ENCODE measurements at regions not wholly inside any gene's neighbourhood (a gene's known extent, or its start where the extent isn't known, plus 50 kb on each side); places are given as distances from the start of the nearest gene placed in this dataset.
"Not testable (repeated sequence)": the region's sequence is repeated elsewhere in the genome, so short reads cannot be mapped to it uniquely, and the experiment has no call there.

DNA sequence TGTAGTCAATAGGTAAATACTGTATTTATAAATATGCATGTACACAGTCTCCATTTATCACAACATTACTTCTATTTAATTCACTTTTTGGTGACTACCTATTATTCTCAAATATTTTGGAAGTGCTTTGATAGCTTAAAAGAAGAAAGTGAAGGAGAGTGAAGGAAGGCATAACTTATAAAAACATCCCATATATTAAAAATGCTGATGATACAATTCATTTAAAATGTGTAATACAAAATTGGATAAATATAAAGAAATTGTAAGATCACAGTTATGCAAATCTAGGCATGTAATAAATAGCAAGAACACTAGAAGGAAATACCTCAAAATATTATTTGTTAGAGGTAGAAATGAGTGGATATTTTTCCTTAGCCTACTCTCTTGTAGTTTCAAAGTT, 111.6 kb upstream of the ADTRP start:
- Histone ChIP-seq H3K4me3 (no peak overlapping the region), H3K9me3 (no peaks in the 10 kb centered on the region), H3K4me1 (no peaks in the 10 kb centered on the region), H3K27me3 (no peaks in the 10 kb centered on the region), H3K36me3 (no peaks in the 10 kb centered on the region), H3K27ac (no peak overlapping the region)
- TF ChIP-seq, protein P1, sequence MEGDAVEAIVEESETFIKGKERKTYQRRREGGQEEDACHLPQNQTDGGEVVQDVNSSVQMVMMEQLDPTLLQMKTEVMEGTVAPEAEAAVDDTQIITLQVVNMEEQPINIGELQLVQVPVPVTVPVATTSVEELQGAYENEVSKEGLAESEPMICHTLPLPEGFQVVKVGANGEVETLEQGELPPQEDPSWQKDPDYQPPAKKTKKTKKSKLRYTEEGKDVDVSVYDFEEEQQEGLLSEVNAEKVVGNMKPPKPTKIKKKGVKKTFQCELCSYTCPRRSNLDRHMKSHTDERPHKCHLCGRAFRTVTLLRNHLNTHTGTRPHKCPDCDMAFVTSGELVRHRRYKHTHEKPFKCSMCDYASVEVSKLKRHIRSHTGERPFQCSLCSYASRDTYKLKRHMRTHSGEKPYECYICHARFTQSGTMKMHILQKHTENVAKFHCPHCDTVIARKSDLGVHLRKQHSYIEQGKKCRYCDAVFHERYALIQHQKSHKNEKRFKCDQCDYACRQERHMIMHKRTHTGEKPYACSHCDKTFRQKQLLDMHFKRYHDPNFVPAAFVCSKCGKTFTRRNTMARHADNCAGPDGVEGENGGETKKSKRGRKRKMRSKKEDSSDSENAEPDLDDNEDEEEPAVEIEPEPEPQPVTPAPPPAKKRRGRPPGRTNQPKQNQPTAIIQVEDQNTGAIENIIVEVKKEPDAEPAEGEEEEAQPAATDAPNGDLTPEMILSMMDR (IDR thresholded peaks at IDR 0.05), result no peak
- no peak for TF ChIP-seq POLR2A (IDR thresholded peaks at IDR 0.05)
- no peak for DNase-seq
- intact Hi-C loops (cut with DNase I; ENCODE audit: low total_unique reads), result no loop called here

DNA sequence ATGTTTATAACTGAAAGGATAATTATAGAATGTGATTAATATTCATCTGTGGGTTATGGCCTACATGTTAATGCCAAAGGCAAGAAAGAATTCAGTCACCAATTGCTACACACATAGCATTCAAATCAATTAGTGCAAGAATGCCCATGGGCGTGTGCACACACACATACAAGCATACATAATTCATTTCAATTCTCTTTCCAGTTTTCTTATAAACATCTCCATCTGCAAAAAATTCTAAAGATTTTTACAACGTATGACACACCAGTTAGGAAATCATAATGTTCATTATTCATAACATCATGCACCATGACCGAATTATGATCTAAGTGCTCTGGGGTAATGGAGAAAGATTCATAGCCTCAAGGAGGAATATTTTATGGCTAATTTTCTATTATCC, 111.0 kb upstream of the ADTRP start:
- TF ChIP-seq, protein P1 (IDR thresholded peaks at IDR 0.05), result no peak
- no peak for TF ChIP-seq POLR2A (IDR thresholded peaks at IDR 0.05)
- H3K9me3 ChIP-seq, result no peaks in the 10 kb centered on the region
- no peak overlapping the region for H3K4me3 ChIP-seq
- no peaks in the 10 kb centered on the region for H3K27me3 ChIP-seq
- no peak overlapping the region for H3K27ac ChIP-seq
- no peak for DNase-seq
- no peaks in the 10 kb centered on the region for H3K36me3 ChIP-seq
- no peaks in the 10 kb centered on the region for H3K4me1 ChIP-seq
- intact Hi-C loops (cut with DNase I; ENCODE audit: low total_unique reads), result no loop called here

DNA sequence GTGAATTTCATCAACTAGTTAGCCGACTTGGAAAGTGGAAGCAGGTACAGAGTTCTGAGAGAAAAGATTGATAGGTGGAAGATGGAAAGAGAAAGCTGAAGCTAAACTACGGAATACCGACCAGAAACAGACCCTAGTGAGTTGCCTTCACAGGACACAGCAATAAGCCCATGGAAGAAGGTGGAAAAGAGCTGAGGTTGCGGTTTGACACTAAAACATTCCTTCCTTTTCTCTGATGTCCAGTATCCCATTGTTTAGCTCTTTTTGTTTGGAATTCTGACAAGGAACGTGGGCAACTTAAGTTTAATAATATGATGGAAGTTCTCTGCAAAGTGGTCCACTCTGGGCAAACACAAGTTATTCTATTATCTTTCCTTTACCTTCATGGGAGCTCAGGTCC, 110.1 kb upstream of the ADTRP start:
- no peak overlapping the region for H3K27ac ChIP-seq
- intact Hi-C loops (cut with DNase I; ENCODE audit: low total_unique reads), result no loop called here
- H3K4me3 ChIP-seq, result no peak overlapping the region
- TF ChIP-seq, protein P1 (IDR thresholded peaks at IDR 0.05), result no peak
- TF ChIP-seq POLR2A (IDR thresholded peaks at IDR 0.05), result no peak
- DNase-seq, result no peak
- H3K9me3 ChIP-seq, result no peaks in the 10 kb centered on the region
- H3K27me3 ChIP-seq, result no peaks in the 10 kb centered on the region
- no peaks in the 10 kb centered on the region for H3K36me3 ChIP-seq
- H3K4me1 ChIP-seq, result no peaks in the 10 kb centered on the region

DNA sequence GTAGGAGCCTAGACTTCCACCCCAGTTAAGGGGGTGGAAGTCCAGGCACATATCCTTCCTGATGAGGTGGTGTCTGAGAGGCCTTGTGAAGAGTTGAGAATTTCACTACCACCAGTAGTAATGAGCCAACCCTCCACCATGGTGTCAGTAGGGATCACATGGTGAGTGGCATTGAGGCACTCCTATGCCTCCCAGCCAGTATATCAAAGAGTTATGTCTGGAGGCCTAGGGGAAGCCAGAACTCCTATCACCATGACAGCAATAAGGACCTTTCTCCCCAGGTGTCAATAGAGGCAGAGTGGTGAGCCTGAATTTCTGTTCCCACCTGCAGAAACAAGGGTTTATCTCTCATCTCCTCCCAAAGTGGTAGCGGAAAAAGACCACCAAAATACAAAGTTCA, 106.6 kb upstream of the ADTRP start:
- no peak for DNase-seq
- intact Hi-C loops (cut with DNase I; ENCODE audit: low total_unique reads), result no loop called here
- H3K4me1 ChIP-seq, result no peaks in the 10 kb centered on the region
- H3K27ac ChIP-seq, result no peak overlapping the region
- H3K27me3 ChIP-seq, result no peaks in the 10 kb centered on the region
- TF ChIP-seq, protein P1 (IDR thresholded peaks at IDR 0.05), result no peak
- TF ChIP-seq POLR2A (IDR thresholded peaks at IDR 0.05), result no peak
- no peaks in the 10 kb centered on the region for H3K36me3 ChIP-seq
- H3K9me3 ChIP-seq, result no peaks in the 10 kb centered on the region
- H3K4me3 ChIP-seq, result no peak overlapping the region

DNA sequence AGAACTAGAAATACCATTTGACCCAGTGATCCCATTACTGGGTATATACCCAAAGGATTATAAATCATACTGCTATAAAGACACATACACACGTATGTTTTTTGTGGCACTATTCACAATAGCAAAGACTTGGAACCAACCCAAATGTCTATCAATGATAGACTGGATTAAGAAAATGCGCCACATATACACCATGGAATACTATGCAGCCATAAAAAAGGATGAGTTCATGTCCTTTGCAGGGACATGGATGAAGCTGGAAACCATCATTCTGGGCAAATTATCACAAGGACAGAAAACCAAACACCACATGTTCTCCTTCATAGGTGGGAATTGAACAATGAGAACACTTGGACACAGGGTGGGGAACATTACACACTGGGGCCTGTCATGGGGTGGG, 104.9 kb upstream of the ADTRP start:
- H3K27me3 ChIP-seq; H3K9me3 ChIP-seq; H3K4me1 ChIP-seq; DNase-seq; intact Hi-C loops (cut with DNase I; ENCODE audit: low total_unique reads); H3K4me3 ChIP-seq; H3K36me3 ChIP-seq; H3K27ac ChIP-seq: not testable (repeated sequence)

DNA sequence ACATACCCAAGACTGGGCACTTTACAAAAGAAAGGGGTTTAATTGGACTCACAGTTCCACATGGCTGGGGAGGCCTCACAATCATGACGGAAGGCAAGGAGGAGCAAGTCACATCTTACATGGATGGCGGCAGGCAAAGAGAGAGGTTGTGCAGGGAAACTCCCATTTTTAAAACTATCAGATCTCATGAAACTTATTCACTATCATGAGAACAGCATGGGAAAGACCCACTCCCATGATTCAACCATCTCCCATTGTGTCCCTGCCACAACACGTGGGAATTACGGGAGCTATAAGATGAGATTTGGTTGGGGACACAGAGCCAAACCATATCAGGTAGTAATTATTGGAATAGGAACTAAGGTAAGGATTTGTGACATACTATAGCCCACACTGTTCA, 101.6 kb upstream of the ADTRP start:
- intact Hi-C loops (cut with DNase I; ENCODE audit: low total_unique reads); H3K27me3 ChIP-seq; DNase-seq; H3K9me3 ChIP-seq; H3K4me3 ChIP-seq; H3K36me3 ChIP-seq; H3K4me1 ChIP-seq; H3K27ac ChIP-seq: not testable (repeated sequence)
